Panc1 (cell line): ENCODE measurements at regions not wholly inside any gene's neighbourhood (a gene's known extent, or its start where the extent isn't known, plus 50 kb on each side); places are given as distances from the start of the nearest gene placed in this dataset.

Source experiments
- CTCF ChIP-seq: fragments of 450-650 bp; IDR thresholded peaks from 2 replicates; pipeline ENCODE4 v1.5.1; 2017; ENCODE audit warnings: mild to moderate bottlenecking
- POLR2AphosphoS5 ChIP-seq: IDR thresholded peaks from 2 replicates; pipeline ENCODE4 v1.6.1; 2012; ENCODE audit warnings: mild to moderate bottlenecking, low read depth, low read length, moderate library complexity

- no peak for TF ChIP-seq CTCF
- TF ChIP-seq POLR2AphosphoS5, result no peak
Measured at GRCh38 chr4:180923486-180923885, 1319.7 kb upstream of the TENM3 start.
